ENCODE measurements at regions not wholly inside any gene's neighbourhood (a gene's known extent, or its start where the extent isn't known, plus 50 kb on each side); places are given as distances from the start of the nearest gene placed in this dataset.

DNA sequence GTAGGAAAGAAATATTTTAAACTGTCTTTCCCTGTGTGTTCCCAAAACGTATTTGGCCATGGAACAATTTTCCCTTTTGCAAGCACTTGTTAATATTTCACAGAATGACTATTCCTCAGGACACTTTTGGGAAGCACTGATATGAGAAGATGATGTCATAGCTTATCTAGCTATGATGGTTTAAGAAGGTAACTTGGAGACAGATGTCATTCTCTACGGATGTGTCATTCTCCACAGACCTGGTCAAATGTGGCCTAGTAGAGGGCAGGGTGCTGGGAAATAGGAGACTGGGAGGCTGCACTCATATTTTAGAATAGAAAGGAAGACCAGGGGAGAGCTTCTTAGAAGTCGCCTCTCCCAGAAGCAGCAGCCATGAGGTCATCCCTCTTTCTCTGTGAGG is 220.7 kb upstream of the GLI3 start:
- Histone ChIP-seq H3K4me3 (ENCODE audit: low read depth, low read length) (no peak overlapping the region), H3K27me3 (ENCODE audit: control insufficient read depth, insufficient read depth, low read length) (no peaks in the 10 kb centered on the region), H3K9me3 (ENCODE audit: control insufficient read depth, insufficient read depth, low read length) (no peaks in the 10 kb centered on the region), H3K27ac (ENCODE audit: low read depth, low read length) (no peak overlapping the region)
- CTCF ChIA-PET: no interaction called here
- POLR2A ChIA-PET: no interaction called here
- TF ChIP-seq, protein P1, sequence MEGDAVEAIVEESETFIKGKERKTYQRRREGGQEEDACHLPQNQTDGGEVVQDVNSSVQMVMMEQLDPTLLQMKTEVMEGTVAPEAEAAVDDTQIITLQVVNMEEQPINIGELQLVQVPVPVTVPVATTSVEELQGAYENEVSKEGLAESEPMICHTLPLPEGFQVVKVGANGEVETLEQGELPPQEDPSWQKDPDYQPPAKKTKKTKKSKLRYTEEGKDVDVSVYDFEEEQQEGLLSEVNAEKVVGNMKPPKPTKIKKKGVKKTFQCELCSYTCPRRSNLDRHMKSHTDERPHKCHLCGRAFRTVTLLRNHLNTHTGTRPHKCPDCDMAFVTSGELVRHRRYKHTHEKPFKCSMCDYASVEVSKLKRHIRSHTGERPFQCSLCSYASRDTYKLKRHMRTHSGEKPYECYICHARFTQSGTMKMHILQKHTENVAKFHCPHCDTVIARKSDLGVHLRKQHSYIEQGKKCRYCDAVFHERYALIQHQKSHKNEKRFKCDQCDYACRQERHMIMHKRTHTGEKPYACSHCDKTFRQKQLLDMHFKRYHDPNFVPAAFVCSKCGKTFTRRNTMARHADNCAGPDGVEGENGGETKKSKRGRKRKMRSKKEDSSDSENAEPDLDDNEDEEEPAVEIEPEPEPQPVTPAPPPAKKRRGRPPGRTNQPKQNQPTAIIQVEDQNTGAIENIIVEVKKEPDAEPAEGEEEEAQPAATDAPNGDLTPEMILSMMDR (IDR thresholded peaks at IDR 0.05; ENCODE audit: low read depth, low read length): no peak
- DNase-seq (ENCODE audit: low read depth, low spot score): no peak

DNA sequence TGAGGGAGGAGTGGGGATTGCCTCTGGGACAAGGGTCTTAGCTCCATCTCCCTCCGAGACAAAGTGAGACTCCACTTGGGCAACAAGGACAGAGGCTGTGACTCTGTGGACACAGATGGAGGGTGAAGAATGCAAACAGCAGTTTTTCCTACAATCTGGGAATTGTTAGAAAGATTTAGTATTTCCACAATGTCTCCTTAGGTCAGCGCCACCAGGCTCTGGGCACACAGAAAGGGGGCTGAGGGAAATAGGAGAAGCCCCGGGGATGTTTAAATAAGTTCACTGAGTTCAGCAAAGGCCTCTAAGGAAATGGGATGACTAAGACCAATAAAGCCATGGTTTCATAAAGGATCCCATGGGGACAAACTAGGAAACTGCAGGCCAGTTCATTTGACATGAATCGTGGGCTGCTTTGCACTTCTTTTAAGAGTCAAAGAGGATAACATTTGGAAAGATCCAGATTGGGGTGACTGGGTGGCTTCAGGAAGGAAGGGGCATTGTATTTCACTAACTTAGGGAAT is 219.8 kb upstream of the GLI3 start:
- ChIA-PET CTCF (no interaction called here), POLR2A (no interaction called here)
- Histone ChIP-seq H3K9me3 (ENCODE audit: control insufficient read depth, insufficient read depth, low read length) (no peaks in the 10 kb centered on the region), H3K27ac (ENCODE audit: low read depth, low read length) (no peak overlapping the region), H3K27me3 (ENCODE audit: control insufficient read depth, insufficient read depth, low read length) (no peaks in the 10 kb centered on the region), H3K4me3 (ENCODE audit: low read depth, low read length) (no peak overlapping the region)
- TF ChIP-seq, protein P1 (IDR thresholded peaks at IDR 0.05; ENCODE audit: low read depth, low read length): no peak
- no peak for DNase-seq (ENCODE audit: low read depth, low spot score)

DNA sequence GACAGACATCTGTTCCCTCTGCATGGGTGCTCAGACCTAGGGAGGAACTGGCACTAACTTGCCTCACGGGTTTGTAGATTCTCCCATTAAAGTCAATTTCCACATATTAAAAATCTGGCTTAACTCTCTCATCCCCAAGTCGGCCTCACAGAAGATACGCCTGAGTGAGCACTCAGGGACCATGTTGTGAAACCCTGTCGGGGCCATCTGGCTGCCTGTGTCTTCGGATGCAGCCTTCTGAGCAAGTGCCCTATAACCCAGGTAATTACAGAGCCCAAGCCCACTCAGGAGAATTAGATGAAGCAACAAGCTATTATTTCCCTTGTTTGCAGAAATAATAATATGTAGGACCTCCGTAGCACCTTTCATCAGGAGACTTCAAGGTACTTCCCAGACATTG is 219.3 kb upstream of the GLI3 start:
- POLR2A ChIA-PET: no interaction called here

DNA sequence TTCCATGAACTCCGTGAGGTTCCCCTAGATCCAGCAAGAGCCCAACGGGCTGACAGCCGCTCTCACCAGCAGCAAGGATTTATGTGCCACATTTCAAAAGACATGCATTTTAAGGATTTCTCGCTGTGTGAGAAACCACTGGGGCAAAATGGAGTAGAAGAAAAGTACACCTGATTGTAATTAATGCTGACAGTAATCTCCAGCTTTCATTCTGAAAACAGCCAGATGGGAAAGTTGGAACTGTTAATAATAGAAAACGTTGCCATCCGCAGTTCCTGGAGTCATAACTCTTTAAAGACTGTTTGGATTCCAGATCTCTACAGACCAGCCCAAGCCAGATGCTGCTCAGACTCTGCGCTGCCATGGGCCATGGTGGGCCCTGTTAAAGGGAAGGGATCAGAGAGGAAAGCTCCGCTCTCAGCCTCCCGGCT is 216.9 kb upstream of the GLI3 start:
- ChIA-PET CTCF (no interaction called here), POLR2A (no interaction called here)
- no peak for DNase-seq (ENCODE audit: low read depth, low spot score)
- no peak overlapping the region for H3K4me3 ChIP-seq (ENCODE audit: low read depth, low read length)
- TF ChIP-seq, protein P1 (IDR thresholded peaks at IDR 0.05; ENCODE audit: low read depth, low read length): no peak
- H3K27me3 ChIP-seq (ENCODE audit: control insufficient read depth, insufficient read depth, low read length): no peaks in the 10 kb centered on the region
- H3K9me3 ChIP-seq (ENCODE audit: control insufficient read depth, insufficient read depth, low read length): no peaks in the 10 kb centered on the region
- no peak overlapping the region for H3K27ac ChIP-seq (ENCODE audit: low read depth, low read length)

More for the DNA sequence above, 219.3 kb upstream of the GLI3 start:
- no peaks in the 10 kb centered on the region for H3K27me3 ChIP-seq (ENCODE audit: control insufficient read depth, insufficient read depth, low read length)
- H3K4me3 ChIP-seq (ENCODE audit: low read depth, low read length): no peak overlapping the region
- no peaks in the 10 kb centered on the region for H3K9me3 ChIP-seq (ENCODE audit: control insufficient read depth, insufficient read depth, low read length)
- no peak overlapping the region for H3K27ac ChIP-seq (ENCODE audit: low read depth, low read length)
- DNase-seq (ENCODE audit: low read depth, low spot score): no peak
- CTCF ChIA-PET: no interaction called here
- TF ChIP-seq, protein P1 (IDR thresholded peaks at IDR 0.05; ENCODE audit: low read depth, low read length): no peak

DNA sequence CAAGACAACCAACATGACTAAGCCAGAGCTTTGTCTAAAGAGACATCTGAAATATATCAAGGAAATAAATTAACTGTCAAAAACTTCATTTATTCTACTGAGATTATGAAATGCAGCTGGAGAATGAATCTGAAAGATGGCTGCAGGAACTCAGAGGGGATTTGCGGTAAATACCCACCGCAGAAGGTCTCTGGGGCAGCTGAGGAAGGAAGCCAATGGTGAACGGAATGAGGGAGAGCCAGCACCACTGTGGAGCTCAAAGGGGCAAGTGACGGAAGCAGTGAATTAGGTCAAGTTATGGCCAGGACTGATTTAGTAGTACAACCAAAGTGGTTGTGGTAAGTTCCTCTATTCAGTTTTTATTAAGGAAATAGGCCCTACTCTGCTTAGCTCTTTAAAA is 215.3 kb upstream of the GLI3 start:
- Histone ChIP-seq H3K9me3 (ENCODE audit: control insufficient read depth, insufficient read depth, low read length) (no peaks in the 10 kb centered on the region), H3K4me3 (ENCODE audit: low read depth, low read length) (no peak overlapping the region), H3K27ac (ENCODE audit: low read depth, low read length) (no peak overlapping the region), H3K27me3 (ENCODE audit: control insufficient read depth, insufficient read depth, low read length) (no peaks in the 10 kb centered on the region)
- DNase-seq (ENCODE audit: low read depth, low spot score): no peak
- ChIA-PET CTCF (no interaction called here), POLR2A (no interaction called here)
- TF ChIP-seq, protein P1 (IDR thresholded peaks at IDR 0.05; ENCODE audit: low read depth, low read length): no peak
